ENCODE measurements at regions not wholly inside any gene's neighbourhood (a gene's known extent, or its start where the extent isn't known, plus 50 kb on each side); places are given as distances from the start of the nearest gene placed in this dataset.
"Not testable (repeated sequence)": the region's sequence is repeated elsewhere in the genome, so short reads cannot be mapped to it uniquely, and the experiment has no call there.

GRCh38 chr10:63077800-63078199, 55.3 kb upstream of the NRBF2 start:
- DNase-seq (ENCODE audit: low spot score): no peak

- DNase-seq (ENCODE audit: low spot score): no peak
Measured at GRCh38 chr10:63072951-63073350, 60.2 kb upstream of the NRBF2 start.

- DNase-seq (ENCODE audit: low spot score): no peak
Measured at GRCh38 chr10:63071145-63071544, 62.0 kb upstream of the NRBF2 start.

- no peak for DNase-seq (ENCODE audit: low spot score)
Measured at GRCh38 chr10:63069318-63069717, 63.8 kb upstream of the NRBF2 start.

GRCh38 chr10:63068246-63068645, 64.9 kb upstream of the NRBF2 start:
- DNase-seq (ENCODE audit: low spot score): no peak

- no peak for DNase-seq (ENCODE audit: low spot score)
Measured at GRCh38 chr10:63066606-63067005, 66.5 kb upstream of the NRBF2 start.

- DNase-seq (ENCODE audit: low spot score): peak; percentile 2
Measured at GRCh38 chr10:63064706-63065105, 68.4 kb upstream of the NRBF2 start.

- DNase-seq (ENCODE audit: low spot score): no peak
Measured at GRCh38 chr10:63058236-63058635, 74.9 kb upstream of the NRBF2 start.

GRCh38 chr10:63057509-63057908, 75.6 kb upstream of the NRBF2 start:
- no peak for DNase-seq (ENCODE audit: low spot score)

- no peak for DNase-seq (ENCODE audit: low spot score)
Measured at GRCh38 chr10:63055705-63056104, 77.4 kb upstream of the NRBF2 start.

GRCh38 chr10:63054889-63055611, 78.1 kb upstream of the NRBF2 start:
- DNase-seq (ENCODE audit: low spot score): no peak

GRCh38 chr10:63052083-63052482, 81.0 kb upstream of the NRBF2 start:
- no peak for DNase-seq (ENCODE audit: low spot score)

- no peak for DNase-seq (ENCODE audit: low spot score)
Measured at GRCh38 chr10:63042256-63042655, 90.9 kb upstream of the NRBF2 start.

GRCh38 chr10:63033616-63034185, 99.4 kb upstream of the NRBF2 start:
- not testable (repeated sequence) for DNase-seq (ENCODE audit: low spot score)

GRCh38 chr10:63030536-63030935, 102.6 kb upstream of the NRBF2 start:
- DNase-seq (ENCODE audit: low spot score): no peak

GRCh38 chr10:63027531-63027930, 105.6 kb upstream of the NRBF2 start:
- DNase-seq (ENCODE audit: low spot score): no peak

- no peak for DNase-seq (ENCODE audit: low spot score)
Measured at GRCh38 chr10:63021225-63021624, 111.9 kb upstream of the NRBF2 start.

- no peak for DNase-seq (ENCODE audit: low spot score)
Measured at GRCh38 chr10:63013755-63014154, 119.4 kb upstream of the NRBF2 start.

- DNase-seq (ENCODE audit: low spot score): no peak
Measured at GRCh38 chr10:63012623-63013022, 120.5 kb upstream of the NRBF2 start.

- no peak for DNase-seq (ENCODE audit: low spot score)
Measured at GRCh38 chr10:63010203-63010602, 122.9 kb upstream of the NRBF2 start.

GRCh38 chr10:63008491-63008890, 124.6 kb upstream of the NRBF2 start:
- DNase-seq (ENCODE audit: low spot score): no peak

GRCh38 chr10:63007112-63007511, 126.0 kb upstream of the NRBF2 start:
- DNase-seq (ENCODE audit: low spot score): no peak

- peak; percentile 72 for DNase-seq (ENCODE audit: low spot score)
Measured at GRCh38 chr10:63005246-63005645, 127.9 kb upstream of the NRBF2 start.

Measured in AG08395 (cell line).